NCI-H748 (cell line): ENCODE measurements at regions not wholly inside any gene's neighbourhood (a gene's known extent, or its start where the extent isn't known, plus 50 kb on each side); places are given as distances from the start of the nearest gene placed in this dataset.

ENCODE experiments used
- DNase-seq: peaks from one replicate; lab custom pipeline; 2025; ENCODE audit not compliant: unreplicated experiment; lab: John Stamatoyannopoulos, UW

DNA sequence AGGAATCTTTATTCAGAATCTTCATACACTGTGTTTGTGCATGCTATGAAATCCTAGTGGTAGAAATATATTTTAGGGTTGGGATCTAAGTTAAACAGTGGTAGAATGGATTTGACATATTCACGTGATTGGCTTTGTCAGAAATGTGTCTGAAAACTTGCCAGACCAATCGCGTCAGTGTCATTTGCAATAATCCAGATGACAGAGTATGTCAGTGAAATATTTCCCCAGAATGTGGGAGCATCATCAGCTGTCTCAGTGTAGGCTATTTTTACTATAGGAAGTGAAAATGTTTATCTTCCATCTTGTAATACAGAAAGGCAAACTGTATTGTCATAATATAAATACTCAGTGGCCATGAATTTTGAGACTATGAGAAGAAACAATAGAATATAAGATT, 220.6 kb upstream of the EDIL3 start:
- DNase-seq, result no peak

GRCh38 chr5:84603568-84604185, 219.0 kb upstream of the EDIL3 start:
- DNase-seq, result no peak

GRCh38 chr5:84602371-84602771, 217.7 kb upstream of the EDIL3 start:
- DNase-seq, result no peak

GRCh38 chr5:84599964-84600363, 215.3 kb upstream of the EDIL3 start:
- no peak for DNase-seq

DNA sequence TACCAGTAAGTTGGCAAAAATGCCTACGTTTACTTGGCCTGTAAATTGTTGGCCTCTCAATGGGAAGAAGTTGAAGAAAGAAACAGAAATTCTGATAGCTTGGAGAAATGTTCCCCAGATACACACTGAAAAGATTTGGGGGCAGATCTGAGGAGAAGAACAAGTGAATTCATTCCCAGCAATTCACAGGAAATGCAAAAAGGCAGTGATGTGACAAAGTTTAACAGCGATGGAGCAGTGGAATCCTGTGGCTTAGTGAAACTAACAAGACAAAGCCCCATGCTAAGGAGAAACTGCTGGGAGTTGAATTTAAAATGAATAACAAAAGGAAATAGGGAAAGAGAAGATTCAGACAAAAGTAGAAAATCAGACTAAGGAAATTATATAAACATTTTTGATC, 213.2 kb upstream of the EDIL3 start:
- no peak for DNase-seq

GRCh38 chr5:84590629-84591028, 205.9 kb upstream of the EDIL3 start:
- DNase-seq, result no peak

GRCh38 chr5:84589926-84590325, 205.2 kb upstream of the EDIL3 start:
- DNase-seq, result no peak

DNA sequence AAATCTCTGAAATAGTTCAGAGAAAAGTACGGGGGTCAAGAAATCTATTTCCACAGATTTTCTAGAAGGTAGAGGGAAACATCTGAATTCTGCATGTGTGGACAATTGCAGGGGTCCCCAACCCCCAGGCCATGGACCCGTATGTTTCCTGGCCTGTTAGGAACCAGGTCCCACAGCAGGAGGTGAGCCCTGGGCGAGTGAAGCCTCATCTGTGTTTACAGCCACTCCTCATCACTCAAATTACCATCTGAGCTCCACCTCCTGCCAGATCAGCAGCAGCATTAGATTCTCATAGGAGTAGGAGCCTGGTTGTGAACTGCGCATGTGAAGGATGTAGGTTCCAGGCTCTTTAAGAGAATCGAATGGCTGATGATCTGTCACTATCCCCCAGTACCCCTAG, 200.5 kb upstream of the EDIL3 start:
- no peak for DNase-seq

- DNase-seq, result no peak
Observed at GRCh38 chr5:84578226-84578625, 193.5 kb upstream of the EDIL3 start.

- no peak for DNase-seq
Observed at GRCh38 chr5:84573017-84573712, 188.5 kb upstream of the EDIL3 start.

DNA sequence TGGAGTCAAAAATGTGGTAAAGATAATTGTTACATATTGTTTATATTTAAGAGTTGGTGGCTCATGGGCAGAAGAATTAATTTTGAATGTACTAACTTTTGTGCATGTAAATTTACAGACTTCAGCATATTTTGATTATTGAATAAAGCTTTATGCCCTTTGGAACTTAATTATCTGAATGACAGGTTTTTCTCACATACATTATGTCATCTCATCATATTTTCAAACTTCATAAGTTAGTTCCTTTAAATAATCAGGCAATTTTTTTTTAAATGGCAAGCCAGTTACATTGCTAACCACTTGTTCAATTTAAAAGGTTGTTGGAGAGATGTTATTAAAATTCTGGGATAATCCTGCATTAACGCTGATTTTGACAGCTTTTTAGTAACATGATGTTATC, 184.6 kb upstream of the EDIL3 start:
- no peak for DNase-seq

DNA sequence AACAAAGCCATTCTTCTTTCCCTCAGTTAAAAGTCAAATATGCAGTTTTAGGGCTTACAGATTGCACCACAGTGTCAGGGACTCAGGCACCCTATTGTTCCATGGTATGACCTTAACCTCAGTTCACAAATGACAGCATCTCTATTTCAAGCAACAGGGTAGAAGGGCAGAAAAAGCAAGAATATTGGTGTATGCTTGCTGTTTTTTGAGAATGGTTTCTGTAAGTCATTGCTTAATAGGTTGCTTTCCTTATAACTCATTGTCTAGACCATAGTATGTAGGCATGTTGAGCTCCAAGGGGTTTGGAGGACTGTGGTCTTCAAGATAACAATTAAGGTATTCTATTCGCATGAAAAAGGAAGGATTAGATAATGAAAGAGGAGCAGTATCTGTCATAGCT, 183.5 kb upstream of the EDIL3 start:
- DNase-seq, result no peak

DNA sequence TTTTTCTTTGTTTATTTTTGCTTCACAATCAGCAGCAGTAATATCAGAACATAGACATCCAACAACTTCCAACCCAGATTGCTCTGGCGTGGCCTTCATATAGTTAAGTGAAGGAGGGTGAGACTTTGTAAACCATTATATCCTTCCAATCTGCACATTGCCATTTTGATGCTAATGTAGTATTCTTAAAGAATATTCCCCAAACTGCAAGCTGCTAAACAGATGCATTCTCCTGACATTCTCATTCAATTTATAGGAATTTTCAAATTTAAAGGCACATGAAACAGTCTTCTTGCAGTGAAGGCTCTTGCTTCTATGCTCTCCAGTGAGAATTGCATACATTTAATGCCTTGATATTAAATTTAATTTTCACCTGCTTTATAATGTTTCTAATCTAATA, 181.2 kb upstream of the EDIL3 start:
- DNase-seq, result no peak

DNA sequence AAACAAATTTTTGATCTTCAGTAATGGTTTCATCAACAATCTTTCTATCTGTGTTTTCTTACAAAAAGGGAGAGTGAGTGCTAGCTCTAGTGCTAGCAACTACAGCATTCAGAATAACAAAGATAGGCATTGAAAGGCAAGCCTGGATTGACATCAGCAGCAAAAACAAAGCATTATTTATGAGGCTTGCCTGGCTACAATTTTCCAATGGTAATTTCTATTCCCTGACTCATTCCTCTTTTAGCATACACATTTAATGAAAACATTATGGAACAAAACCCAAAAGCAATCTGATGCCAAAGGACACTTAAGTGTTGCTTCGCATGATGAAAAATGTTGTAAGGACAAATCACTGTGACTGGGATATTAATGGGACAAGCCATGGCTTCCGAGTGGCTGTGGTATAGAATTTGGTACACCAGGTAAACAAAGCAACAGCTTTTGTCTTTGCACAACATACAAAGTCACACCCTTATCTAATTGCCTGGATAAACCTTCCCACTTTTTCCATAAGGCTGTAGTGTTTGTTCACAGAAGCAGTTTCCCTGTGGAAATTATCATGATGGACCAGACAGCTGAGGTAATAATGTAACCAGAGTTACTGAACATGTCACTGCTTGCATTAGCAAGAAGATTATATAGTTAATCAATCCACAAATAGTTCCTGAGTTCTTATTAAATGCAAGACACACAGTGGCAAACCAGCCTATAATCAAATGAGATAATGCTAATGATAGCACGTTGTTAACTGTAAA, 179.8 kb upstream of the EDIL3 start:
- peak; percentile 99 for DNase-seq

GRCh38 chr5:84550222-84550621, 165.5 kb upstream of the EDIL3 start:
- no peak for DNase-seq

DNA sequence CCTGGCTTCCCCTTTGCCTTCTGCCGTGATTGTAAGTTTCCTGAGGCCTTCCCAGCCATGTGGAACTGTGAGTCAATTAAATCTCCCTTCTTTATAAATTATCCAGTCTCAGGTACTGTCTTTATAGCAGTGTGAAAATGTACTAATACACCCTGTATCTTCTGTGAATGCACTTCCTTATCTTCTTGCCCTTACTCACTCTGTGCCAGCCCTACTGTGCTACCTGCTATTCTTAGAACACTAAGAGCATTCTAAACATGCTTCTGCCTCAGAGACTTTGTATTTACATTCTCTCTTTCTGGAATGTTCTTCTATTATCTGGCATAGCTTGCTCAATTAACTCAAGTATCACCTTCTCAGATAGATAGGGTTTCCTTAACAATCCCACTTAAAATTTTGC, 164.4 kb upstream of the EDIL3 start:
- DNase-seq, result no peak

DNA sequence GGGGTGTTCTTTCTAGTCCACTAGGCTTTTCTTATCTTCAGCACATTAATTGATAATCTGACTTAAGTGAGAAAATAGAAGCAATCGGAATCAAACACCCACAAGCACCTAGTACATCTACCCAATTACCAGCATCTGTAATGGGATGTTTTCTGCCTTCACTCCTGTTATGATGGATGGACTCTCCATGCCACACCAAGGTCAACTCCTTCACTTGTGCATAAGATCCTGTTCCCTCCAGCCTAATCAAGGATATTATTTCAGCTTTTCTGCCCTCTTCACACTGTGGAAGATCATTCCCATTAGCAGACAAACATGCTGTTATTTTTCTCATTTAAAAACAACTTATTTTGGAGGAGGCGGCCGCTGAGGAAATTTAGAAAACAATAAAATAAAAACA, 162.0 kb upstream of the EDIL3 start:
- DNase-seq, result no peak

DNA sequence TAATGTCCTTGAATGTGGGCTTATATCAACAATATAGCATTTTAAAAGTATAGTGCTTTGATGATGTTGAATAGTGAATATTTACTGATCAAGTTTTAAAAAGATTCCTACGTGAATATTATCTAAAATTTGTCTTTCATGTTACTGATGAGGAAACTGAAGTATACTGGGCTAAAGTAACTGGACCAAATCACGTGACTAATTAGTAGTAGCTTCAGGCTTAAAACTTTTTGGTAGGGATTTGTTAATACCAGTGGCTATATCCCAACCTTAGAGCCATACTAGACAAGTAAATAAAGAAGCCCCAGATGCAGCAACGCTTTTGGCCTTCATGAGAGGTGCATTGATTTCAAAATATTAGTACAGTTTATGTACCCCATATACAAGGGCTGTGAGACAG, 152.1 kb upstream of the EDIL3 start:
- DNase-seq, result no peak

- no peak for DNase-seq
Observed at GRCh38 chr5:84535281-84535680, 150.6 kb upstream of the EDIL3 start.

GRCh38 chr5:84524491-84524890, 139.8 kb upstream of the EDIL3 start:
- no peak for DNase-seq

DNA sequence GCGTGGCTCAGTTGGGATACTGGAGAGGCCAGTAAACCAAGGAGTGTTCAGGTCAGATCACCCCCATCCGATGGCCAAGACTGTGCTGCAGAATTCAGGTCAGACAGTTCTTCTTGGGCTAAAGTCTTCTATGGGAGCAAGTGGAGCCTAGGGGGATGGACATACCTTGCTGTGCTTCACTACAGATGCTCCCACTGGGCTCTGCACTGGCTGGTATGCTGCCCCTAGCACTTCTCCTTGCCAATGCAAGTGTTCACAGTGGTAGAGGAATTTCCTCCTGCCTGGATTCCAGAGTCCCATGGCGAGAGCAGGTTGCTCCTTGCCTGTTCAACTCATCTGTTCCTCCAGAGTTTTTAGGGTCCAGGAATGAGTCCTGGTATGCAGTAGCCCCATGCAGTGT, 134.2 kb upstream of the EDIL3 start:
- no peak for DNase-seq

DNA sequence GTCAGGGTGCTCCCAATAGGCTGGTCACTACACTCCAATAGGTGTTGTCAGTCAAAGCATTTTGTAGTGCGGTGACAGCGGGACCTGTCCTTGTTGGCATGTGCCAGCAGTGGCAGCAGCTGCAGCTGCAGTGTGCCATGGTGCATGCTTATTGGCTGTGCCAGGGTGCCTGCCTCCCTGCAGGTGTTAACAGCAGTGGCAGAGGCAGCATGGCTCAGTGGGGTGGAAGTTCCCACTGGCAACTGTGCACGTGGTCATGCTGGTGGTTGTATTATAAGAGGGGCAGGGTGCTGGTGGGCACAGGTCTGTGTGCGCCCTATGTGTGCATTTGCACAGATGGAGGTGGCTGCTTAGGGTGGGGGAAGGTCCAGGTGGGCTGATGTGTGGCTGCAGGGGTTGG, 133.7 kb upstream of the EDIL3 start:
- no peak for DNase-seq
